Right atrium auricular region (tissue), 2 donors: ENCODE measurements at regions not wholly inside any gene's neighbourhood (a gene's known extent, or its start where the extent isn't known, plus 50 kb on each side); places are given as distances from the start of the nearest gene placed in this dataset.

ENCODE experiments used
- DNase-seq: peaks from one replicate; pipeline ENCODE4 v3.0.0-alpha.2; 2019; ENCODE audit warnings: low spot score
- H3K27ac ChIP-seq, 2 donors: fragments of 200-600 bp; sonication (generic); 1 replicate in 1 of 2; 2 replicates in 1 of 2; pipeline ENCODE4 v1.5.1; 2016 to 2019
- H3K27me3 ChIP-seq, 2 donors: fragments of 200-600 bp; sonication (generic); one replicate each; pipeline versions ENCODE4 v1.5.1 to v1.6.0; 2017 to 2019
- H3K36me3 ChIP-seq: fragments of 200-600 bp; sonication (generic); one replicate; pipeline ENCODE4 v1.5.1; 2016
- H3K4me1 ChIP-seq, 2 donors: fragments of 200-600 bp; sonication (generic); one replicate each; pipeline versions ENCODE4 v1.5.1 to v1.6.0; 2017 to 2019
- H3K4me3 ChIP-seq, 2 donors: fragments of 200-600 bp; sonication (generic); 1 replicate in 1 of 2; 2 replicates in 1 of 2; pipeline ENCODE4 v1.5.1; 2017 to 2019; ENCODE audit warnings: mild to moderate bottlenecking in 1 of 2, moderate library complexity in 1 of 2
- H3K9me3 ChIP-seq, 2 donors: fragments of 200-600 bp; sonication (generic); one replicate each; pipeline ENCODE4 v1.5.1; 2019
- TF ChIP-seq, protein P1 (sequence below), 2 donors: fragments of 200-600 bp; sonication (generic); IDR thresholded peaks; one replicate each; pipeline ENCODE4 v1.5.1; 2019; ENCODE audit warnings: antibody characterized with exemption in 2 of 2

DNA sequence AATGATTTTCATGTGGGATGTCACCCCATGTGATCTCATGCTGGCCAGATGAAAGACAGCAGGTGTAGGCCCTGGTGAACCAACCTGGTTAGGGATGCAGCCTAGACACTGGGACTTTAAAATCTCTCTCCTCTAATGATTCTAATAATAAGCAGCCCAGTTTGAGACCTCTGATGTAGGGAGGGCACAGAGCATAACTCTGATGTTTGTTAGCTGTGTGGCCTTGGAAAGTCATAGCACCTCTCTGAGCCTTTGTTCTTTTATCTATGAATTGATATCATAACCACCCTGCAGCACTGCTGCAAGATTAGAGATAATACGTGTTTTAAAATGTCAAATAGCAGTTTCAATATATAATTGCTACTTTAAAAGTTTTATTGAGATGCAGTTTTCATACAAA lies 106.0 kb downstream of the RPL22L1 start:
- peaks cover 0 to 6% of the 10 kb centered on the region in 2 donors for H3K4me1 ChIP-seq
- TF ChIP-seq, protein P1, sequence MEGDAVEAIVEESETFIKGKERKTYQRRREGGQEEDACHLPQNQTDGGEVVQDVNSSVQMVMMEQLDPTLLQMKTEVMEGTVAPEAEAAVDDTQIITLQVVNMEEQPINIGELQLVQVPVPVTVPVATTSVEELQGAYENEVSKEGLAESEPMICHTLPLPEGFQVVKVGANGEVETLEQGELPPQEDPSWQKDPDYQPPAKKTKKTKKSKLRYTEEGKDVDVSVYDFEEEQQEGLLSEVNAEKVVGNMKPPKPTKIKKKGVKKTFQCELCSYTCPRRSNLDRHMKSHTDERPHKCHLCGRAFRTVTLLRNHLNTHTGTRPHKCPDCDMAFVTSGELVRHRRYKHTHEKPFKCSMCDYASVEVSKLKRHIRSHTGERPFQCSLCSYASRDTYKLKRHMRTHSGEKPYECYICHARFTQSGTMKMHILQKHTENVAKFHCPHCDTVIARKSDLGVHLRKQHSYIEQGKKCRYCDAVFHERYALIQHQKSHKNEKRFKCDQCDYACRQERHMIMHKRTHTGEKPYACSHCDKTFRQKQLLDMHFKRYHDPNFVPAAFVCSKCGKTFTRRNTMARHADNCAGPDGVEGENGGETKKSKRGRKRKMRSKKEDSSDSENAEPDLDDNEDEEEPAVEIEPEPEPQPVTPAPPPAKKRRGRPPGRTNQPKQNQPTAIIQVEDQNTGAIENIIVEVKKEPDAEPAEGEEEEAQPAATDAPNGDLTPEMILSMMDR (IDR thresholded peaks at IDR 0.05): no peak
- H3K4me3 ChIP-seq: no peak overlapping the region
- DNase-seq: no peak
- no peak overlapping the region for H3K27ac ChIP-seq
- no peaks in the 10 kb centered on the region for H3K36me3 ChIP-seq
- H3K27me3 ChIP-seq: no peaks in the 10 kb centered on the region
- H3K9me3 ChIP-seq: no peaks in the 10 kb centered on the region

DNA sequence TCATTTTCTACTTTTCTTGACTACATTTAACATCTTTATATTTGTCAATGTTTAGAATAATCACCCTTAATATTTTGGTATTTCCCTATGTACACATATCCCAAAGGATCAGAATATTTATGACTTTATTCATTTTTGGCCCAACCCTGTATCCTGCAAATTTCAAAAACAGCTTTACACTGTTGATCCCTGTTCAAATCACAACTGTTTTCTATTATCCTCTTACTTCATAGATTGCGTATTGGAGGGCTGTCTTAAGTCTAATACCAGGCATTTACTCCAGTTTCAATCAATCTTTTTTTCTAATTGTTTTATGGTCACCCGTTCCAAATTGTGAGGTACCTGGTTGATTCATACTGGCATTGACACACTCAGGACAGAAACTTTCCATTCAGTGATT lies 107.9 kb downstream of the RPL22L1 start:
- Histone ChIP-seq H3K4me3 (no peak overlapping the region), H3K27ac (no peak overlapping the region), H3K27me3 (no peaks in the 10 kb centered on the region), H3K4me1 (no peaks in the 10 kb centered on the region), H3K36me3 (no peaks in the 10 kb centered on the region), H3K9me3 (no peaks in the 10 kb centered on the region)
- DNase-seq: no peak
- TF ChIP-seq, protein P1 (IDR thresholded peaks at IDR 0.05): no peak

DNA sequence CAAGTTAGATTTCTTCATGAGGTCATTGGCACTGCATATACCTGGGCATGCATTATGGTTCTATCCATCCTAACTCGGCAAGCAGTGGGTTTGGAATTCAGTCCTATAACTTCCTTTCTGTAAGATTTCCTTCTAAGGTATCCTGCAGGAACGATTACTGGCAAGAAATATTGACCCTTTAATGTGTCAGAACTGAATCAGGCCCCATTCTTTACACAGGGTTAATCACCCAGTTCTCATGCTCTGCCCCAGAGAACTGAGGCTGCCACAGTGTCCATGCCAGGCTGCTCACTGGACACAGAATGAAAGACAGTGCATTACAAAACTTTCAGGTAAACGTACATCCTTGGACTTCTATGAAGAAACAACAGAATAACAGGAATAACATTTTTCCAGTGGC lies 108.9 kb downstream of the RPL22L1 start:
- TF ChIP-seq, protein P1 (IDR thresholded peaks at IDR 0.05): no peak
- Histone ChIP-seq H3K9me3 (no peaks in the 10 kb centered on the region), H3K4me1 (no peaks in the 10 kb centered on the region), H3K27me3 (no peaks in the 10 kb centered on the region), H3K4me3 (no peak overlapping the region), H3K27ac (no peak overlapping the region), H3K36me3 (no peaks in the 10 kb centered on the region)
- no peak for DNase-seq

DNA sequence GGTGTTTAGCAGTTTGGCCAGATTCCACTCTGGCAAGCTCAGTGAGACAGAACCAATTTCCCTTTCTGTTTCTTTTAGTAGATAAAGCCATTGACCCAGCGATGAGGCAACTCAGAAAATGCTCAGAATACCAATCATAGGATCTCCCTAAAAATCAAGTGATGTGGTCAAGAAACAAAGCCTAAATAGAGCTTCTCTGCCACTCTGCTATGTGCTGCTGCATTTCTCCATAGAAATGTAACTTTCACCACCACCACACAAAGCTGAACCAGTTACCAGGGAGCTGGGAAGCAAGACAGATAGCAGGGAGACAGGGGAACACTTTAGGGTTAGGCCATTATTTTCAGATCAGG lies 109.8 kb downstream of the RPL22L1 start:
- no peaks in the 10 kb centered on the region for H3K27me3 ChIP-seq
- H3K4me3 ChIP-seq: no peak overlapping the region
- no peaks in the 10 kb centered on the region for H3K4me1 ChIP-seq
- H3K27ac ChIP-seq: no peak overlapping the region
- H3K9me3 ChIP-seq: no peaks in the 10 kb centered on the region
- TF ChIP-seq, protein P1 (IDR thresholded peaks at IDR 0.05): no peak
- no peaks in the 10 kb centered on the region for H3K36me3 ChIP-seq
- no peak for DNase-seq

DNA sequence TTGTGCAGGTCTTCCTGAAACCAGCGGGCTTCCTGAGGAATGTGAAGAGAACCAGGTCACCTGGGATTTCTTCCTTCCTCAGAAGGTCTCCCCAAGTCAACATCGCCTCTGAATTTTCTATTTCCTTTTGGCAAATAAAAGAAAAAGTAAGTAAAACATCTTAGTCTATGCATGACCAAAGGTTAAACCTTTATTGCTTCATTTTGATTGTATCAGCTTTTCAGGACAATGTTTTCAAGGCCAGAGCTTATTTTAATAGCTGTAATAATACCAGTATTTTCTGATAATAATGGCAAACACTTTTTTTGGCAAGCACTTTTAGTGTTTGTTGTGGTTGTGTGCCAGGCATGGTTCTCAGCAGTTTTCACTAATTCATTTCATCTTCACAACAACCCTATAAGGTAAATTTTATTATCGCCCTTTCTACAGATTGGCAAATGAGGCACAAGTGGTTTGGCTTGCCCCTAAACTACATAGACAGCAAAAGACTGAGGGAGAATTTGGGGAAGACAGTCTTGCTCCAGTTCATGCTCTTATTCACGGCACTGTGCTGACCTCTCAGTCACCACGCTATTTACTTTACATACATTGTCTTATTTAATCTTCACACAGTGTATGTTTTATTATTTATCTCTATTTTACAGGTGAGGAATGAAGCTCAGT lies 110.4 kb downstream of the RPL22L1 start:
- no peaks in the 10 kb centered on the region for H3K4me1 ChIP-seq
- H3K27me3 ChIP-seq: no peaks in the 10 kb centered on the region
- TF ChIP-seq, protein P1 (IDR thresholded peaks at IDR 0.05): no peak
- H3K36me3 ChIP-seq: no peaks in the 10 kb centered on the region
- no peak overlapping the region for H3K27ac ChIP-seq
- no peak overlapping the region for H3K4me3 ChIP-seq
- no peak for DNase-seq
- H3K9me3 ChIP-seq: no peaks in the 10 kb centered on the region

DNA sequence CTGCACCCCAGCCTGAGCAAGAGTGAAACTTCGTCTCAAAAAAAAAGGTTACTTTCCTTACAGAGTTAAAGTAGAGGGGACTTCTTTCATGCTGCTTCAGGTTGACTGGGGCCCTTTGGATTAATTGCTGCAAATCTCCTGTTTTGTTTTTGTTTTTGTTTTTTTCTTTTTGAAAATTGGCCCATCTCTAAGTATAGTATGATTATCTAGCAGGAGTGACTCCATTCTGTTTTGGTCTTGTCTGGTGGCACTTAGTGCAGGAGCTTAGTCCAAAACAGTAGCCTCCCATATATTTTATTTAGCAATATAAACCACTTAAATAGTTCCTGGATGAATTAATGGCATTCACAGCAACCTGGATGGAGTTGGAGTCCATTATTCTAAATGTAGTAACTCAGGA lies 113.0 kb downstream of the RPL22L1 start:
- TF ChIP-seq, protein P1 (IDR thresholded peaks at IDR 0.05): no peak
- Histone ChIP-seq H3K27me3 (no peaks in the 10 kb centered on the region), H3K27ac (no peak overlapping the region), H3K4me3 (no peak overlapping the region), H3K4me1 (no peaks in the 10 kb centered on the region), H3K9me3 (no peaks in the 10 kb centered on the region), H3K36me3 (no peaks in the 10 kb centered on the region)
- DNase-seq: no peak
